ENCODE measurements at regions not wholly inside any gene's neighbourhood (a gene's known extent, or its start where the extent isn't known, plus 50 kb on each side); places are given as distances from the start of the nearest gene placed in this dataset.
A peak's percentile ranks its signal among the peaks of the same experiment; 100 is the strongest.
"Not testable (repeated sequence)": the region's sequence is repeated elsewhere in the genome, so short reads cannot be mapped to it uniquely, and the experiment has no call there.

GRCh38 chr20:12210591-12210990 lies 292.9 kb downstream of the BTBD3 start:
- Histone ChIP-seq H3K36me3 (ENCODE audit: control insufficient read depth, insufficient read depth, low read length, severe bottlenecking) (no peaks in the 10 kb centered on the region), H3K27me3 (replicated peaks; ENCODE audit: control insufficient read depth, insufficient read depth, low read length) (no peaks in the 10 kb centered on the region), H3K9me3 (ENCODE audit: control insufficient read depth, low read length) (peaks cover 5% of the 10 kb centered on the region), H3K4me3 (ENCODE audit: low read length) (no peak overlapping the region), H3K4me1 (ENCODE audit: control insufficient read depth, insufficient read depth, low read length) (no peaks in the 10 kb centered on the region), H3K9ac (ENCODE audit: low read length) (no peak overlapping the region)
- DNase-seq (ENCODE audit: low read depth): no peak

DNA sequence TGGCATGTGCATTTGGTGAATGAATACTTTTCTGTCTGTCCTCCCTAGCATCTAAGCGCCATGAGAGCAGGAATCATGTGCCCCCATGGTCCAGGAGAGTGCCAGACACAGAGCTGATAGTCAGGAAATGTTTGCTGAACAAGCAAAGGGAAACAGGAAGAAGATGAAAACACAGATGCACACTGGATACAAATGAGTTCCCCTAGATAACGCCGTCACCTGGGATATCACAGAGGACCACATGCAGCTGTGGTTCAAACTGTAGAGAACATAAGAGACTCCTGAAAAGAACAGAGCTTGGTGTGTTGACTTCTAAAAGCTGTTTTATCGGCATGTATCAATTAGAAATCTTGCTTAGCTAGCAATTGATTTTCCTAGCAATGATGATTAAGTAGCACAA lies 293.7 kb downstream of the BTBD3 start:
- no peak overlapping the region for H3K9ac ChIP-seq (ENCODE audit: low read length)
- DNase-seq (ENCODE audit: low read depth): no peak
- no peak overlapping the region for H3K4me3 ChIP-seq (ENCODE audit: low read length)
- no peaks in the 10 kb centered on the region for H3K36me3 ChIP-seq (ENCODE audit: control insufficient read depth, insufficient read depth, low read length, severe bottlenecking)
- H3K9me3 ChIP-seq (ENCODE audit: control insufficient read depth, low read length): no peaks in the 10 kb centered on the region
- H3K27me3 ChIP-seq (replicated peaks; ENCODE audit: control insufficient read depth, insufficient read depth, low read length): no peaks in the 10 kb centered on the region
- no peaks in the 10 kb centered on the region for H3K4me1 ChIP-seq (ENCODE audit: control insufficient read depth, insufficient read depth, low read length)

GRCh38 chr20:12217382-12217781 lies 299.7 kb downstream of the BTBD3 start:
- H3K4me3 ChIP-seq (ENCODE audit: low read length): no peak overlapping the region
- H3K4me1 ChIP-seq (ENCODE audit: control insufficient read depth, insufficient read depth, low read length): no peaks in the 10 kb centered on the region
- no peaks in the 10 kb centered on the region for H3K27me3 ChIP-seq (replicated peaks; ENCODE audit: control insufficient read depth, insufficient read depth, low read length)
- no peaks in the 10 kb centered on the region for H3K36me3 ChIP-seq (ENCODE audit: control insufficient read depth, insufficient read depth, low read length, severe bottlenecking)
- DNase-seq (ENCODE audit: low read depth): no peak
- no peak overlapping the region for H3K9ac ChIP-seq (ENCODE audit: low read length)
- peaks cover 6% of the 10 kb centered on the region for H3K9me3 ChIP-seq (ENCODE audit: control insufficient read depth, low read length)

GRCh38 chr20:12219798-12220197 lies 302.1 kb downstream of the BTBD3 start:
- H3K9me3 ChIP-seq (ENCODE audit: control insufficient read depth, low read length): peaks cover 6% of the 10 kb centered on the region
- DNase-seq (ENCODE audit: low read depth): no peak
- no peaks in the 10 kb centered on the region for H3K27me3 ChIP-seq (replicated peaks; ENCODE audit: control insufficient read depth, insufficient read depth, low read length)
- no peak overlapping the region for H3K4me3 ChIP-seq (ENCODE audit: low read length)
- H3K4me1 ChIP-seq (ENCODE audit: control insufficient read depth, insufficient read depth, low read length): no peaks in the 10 kb centered on the region
- no peaks in the 10 kb centered on the region for H3K36me3 ChIP-seq (ENCODE audit: control insufficient read depth, insufficient read depth, low read length, severe bottlenecking)
- H3K9ac ChIP-seq (ENCODE audit: low read length): no peak overlapping the region

GRCh38 chr20:12223057-12223456 lies 305.4 kb downstream of the BTBD3 start:
- Histone ChIP-seq H3K4me3 (ENCODE audit: low read length) (no peak overlapping the region), H3K4me1 (ENCODE audit: control insufficient read depth, insufficient read depth, low read length) (no peaks in the 10 kb centered on the region), H3K9ac (ENCODE audit: low read length) (no peak overlapping the region), H3K36me3 (ENCODE audit: control insufficient read depth, insufficient read depth, low read length, severe bottlenecking) (no peaks in the 10 kb centered on the region), H3K9me3 (ENCODE audit: control insufficient read depth, low read length) (no peaks in the 10 kb centered on the region), H3K27me3 (replicated peaks; ENCODE audit: control insufficient read depth, insufficient read depth, low read length) (no peaks in the 10 kb centered on the region)
- DNase-seq (ENCODE audit: low read depth): no peak

- Histone ChIP-seq H3K9ac (ENCODE audit: low read length) (no peak overlapping the region), H3K36me3 (ENCODE audit: control insufficient read depth, insufficient read depth, low read length, severe bottlenecking) (no peaks in the 10 kb centered on the region), H3K4me1 (ENCODE audit: control insufficient read depth, insufficient read depth, low read length) (no peaks in the 10 kb centered on the region), H3K4me3 (ENCODE audit: low read length) (no peak overlapping the region), H3K27me3 (replicated peaks; ENCODE audit: control insufficient read depth, insufficient read depth, low read length) (no peaks in the 10 kb centered on the region), H3K9me3 (ENCODE audit: control insufficient read depth, low read length) (no peaks in the 10 kb centered on the region)
- no peak for DNase-seq (ENCODE audit: low read depth)
Measured at GRCh38 chr20:12225898-12226297, 308.2 kb downstream of the BTBD3 start.

DNA sequence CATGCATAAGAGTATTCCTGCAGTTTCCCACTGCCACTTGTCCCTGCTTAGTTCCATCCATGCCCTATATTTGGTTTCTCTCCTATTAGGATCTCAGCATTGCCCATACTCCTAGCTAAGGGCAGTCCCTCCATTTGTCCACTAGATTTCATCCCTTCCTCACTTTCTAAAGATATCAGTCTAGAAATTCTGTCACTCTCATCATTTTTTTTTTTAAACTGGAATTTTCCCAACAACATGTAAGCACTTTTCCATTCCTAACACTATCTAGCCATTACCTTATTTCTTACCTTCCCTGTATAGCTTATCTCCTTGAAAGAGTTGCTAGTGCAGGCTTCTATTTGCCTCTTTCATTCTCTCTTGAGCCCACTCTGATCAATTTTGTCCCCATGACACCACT lies 312.2 kb downstream of the BTBD3 start:
- no peaks in the 10 kb centered on the region for H3K27me3 ChIP-seq (replicated peaks; ENCODE audit: control insufficient read depth, insufficient read depth, low read length)
- no peak for DNase-seq (ENCODE audit: low read depth)
- no peaks in the 10 kb centered on the region for H3K36me3 ChIP-seq (ENCODE audit: control insufficient read depth, insufficient read depth, low read length, severe bottlenecking)
- no peaks in the 10 kb centered on the region for H3K9me3 ChIP-seq (ENCODE audit: control insufficient read depth, low read length)
- H3K9ac ChIP-seq (ENCODE audit: low read length): no peak overlapping the region
- H3K4me1 ChIP-seq (ENCODE audit: control insufficient read depth, insufficient read depth, low read length): no peaks in the 10 kb centered on the region
- H3K4me3 ChIP-seq (ENCODE audit: low read length): no peak overlapping the region

DNA sequence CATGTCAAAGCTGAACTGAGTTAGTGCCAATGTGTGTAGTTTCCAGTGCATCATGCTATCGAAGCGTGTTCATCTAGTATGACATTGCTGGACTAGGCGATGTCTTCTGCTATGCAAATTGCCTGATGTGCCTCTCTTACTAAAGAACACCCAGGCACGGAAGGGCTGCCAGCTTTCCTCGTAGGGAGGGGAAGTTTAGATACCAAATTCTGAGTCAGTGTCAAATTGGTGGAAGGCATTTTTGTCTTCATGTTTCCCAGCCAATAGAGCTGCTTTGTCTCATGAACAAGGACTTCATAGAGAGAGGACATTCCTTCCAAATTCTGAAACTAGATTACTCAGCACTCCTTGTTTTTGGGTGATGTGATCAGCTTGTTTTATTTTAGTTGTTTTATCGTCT lies 320.1 kb downstream of the BTBD3 start:
- Histone ChIP-seq H3K27me3 (replicated peaks; ENCODE audit: control insufficient read depth, insufficient read depth, low read length) (no peaks in the 10 kb centered on the region), H3K4me3 (ENCODE audit: low read length) (peak overlapping the region; percentile 1), H3K9ac (ENCODE audit: low read length) (no peak overlapping the region), H3K9me3 (ENCODE audit: control insufficient read depth, low read length) (no peaks in the 10 kb centered on the region), H3K4me1 (ENCODE audit: control insufficient read depth, insufficient read depth, low read length) (no peaks in the 10 kb centered on the region), H3K36me3 (ENCODE audit: control insufficient read depth, insufficient read depth, low read length, severe bottlenecking) (no peaks in the 10 kb centered on the region)
- peak; percentile 32 for DNase-seq (ENCODE audit: low read depth)

DNA sequence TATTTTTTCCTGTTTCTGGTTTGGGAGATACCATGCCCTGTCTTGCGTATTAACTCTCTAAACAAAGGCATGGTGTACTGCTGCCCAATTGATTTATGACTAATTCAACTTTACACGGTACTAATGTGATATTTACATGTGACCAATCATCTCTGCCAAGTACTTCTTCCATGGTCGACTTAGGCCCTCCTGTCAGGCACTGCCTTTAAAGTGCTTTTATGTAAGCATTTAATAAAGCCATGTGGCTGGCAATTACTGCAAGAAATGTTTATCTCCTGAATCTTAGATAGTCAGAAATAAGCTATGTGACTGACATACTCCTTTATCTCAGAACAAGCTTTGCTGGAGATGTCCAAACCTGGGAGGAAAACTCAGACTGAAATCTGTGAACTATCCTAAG lies 323.4 kb downstream of the BTBD3 start:
- no peaks in the 10 kb centered on the region for H3K4me1 ChIP-seq (ENCODE audit: control insufficient read depth, insufficient read depth, low read length)
- H3K36me3 ChIP-seq (ENCODE audit: control insufficient read depth, insufficient read depth, low read length, severe bottlenecking): no peaks in the 10 kb centered on the region
- H3K27me3 ChIP-seq (replicated peaks; ENCODE audit: control insufficient read depth, insufficient read depth, low read length): no peaks in the 10 kb centered on the region
- H3K4me3 ChIP-seq (ENCODE audit: low read length): no peak overlapping the region
- H3K9me3 ChIP-seq (ENCODE audit: control insufficient read depth, low read length): no peaks in the 10 kb centered on the region
- H3K9ac ChIP-seq (ENCODE audit: low read length): no peak overlapping the region
- DNase-seq (ENCODE audit: low read depth): no peak

- Histone ChIP-seq H3K4me3 (ENCODE audit: low read length) (no peak overlapping the region), H3K4me1 (ENCODE audit: control insufficient read depth, insufficient read depth, low read length) (no peaks in the 10 kb centered on the region), H3K36me3 (ENCODE audit: control insufficient read depth, insufficient read depth, low read length, severe bottlenecking) (no peaks in the 10 kb centered on the region), H3K9ac (ENCODE audit: low read length) (no peak overlapping the region), H3K27me3 (replicated peaks; ENCODE audit: control insufficient read depth, insufficient read depth, low read length) (no peaks in the 10 kb centered on the region), H3K9me3 (ENCODE audit: control insufficient read depth, low read length) (no peaks in the 10 kb centered on the region)
- no peak for DNase-seq (ENCODE audit: low read depth)
Measured at GRCh38 chr20:12243327-12243726, 325.6 kb downstream of the BTBD3 start.

- no peak overlapping the region for H3K9ac ChIP-seq (ENCODE audit: low read length)
- H3K27me3 ChIP-seq (replicated peaks; ENCODE audit: control insufficient read depth, insufficient read depth, low read length): no peaks in the 10 kb centered on the region
- no peak overlapping the region for H3K4me3 ChIP-seq (ENCODE audit: low read length)
- no peak for DNase-seq (ENCODE audit: low read depth)
- no peaks in the 10 kb centered on the region for H3K9me3 ChIP-seq (ENCODE audit: control insufficient read depth, low read length)
- H3K36me3 ChIP-seq (ENCODE audit: control insufficient read depth, insufficient read depth, low read length, severe bottlenecking): no peaks in the 10 kb centered on the region
- no peaks in the 10 kb centered on the region for H3K4me1 ChIP-seq (ENCODE audit: control insufficient read depth, insufficient read depth, low read length)
Measured at GRCh38 chr20:12248481-12248880, 330.8 kb downstream of the BTBD3 start.

GRCh38 chr20:12250661-12251060 lies 333.0 kb downstream of the BTBD3 start:
- not testable (repeated sequence) for H3K4me1 ChIP-seq (ENCODE audit: control insufficient read depth, insufficient read depth, low read length)

More at GRCh38 chr20:12250661-12251060, 333.0 kb downstream of the BTBD3 start:
- H3K4me3 ChIP-seq (ENCODE audit: low read length); H3K27me3 ChIP-seq (replicated peaks; ENCODE audit: control insufficient read depth, insufficient read depth, low read length); H3K9me3 ChIP-seq (ENCODE audit: control insufficient read depth, low read length); DNase-seq (ENCODE audit: low read depth); H3K9ac ChIP-seq (ENCODE audit: low read length); H3K36me3 ChIP-seq (ENCODE audit: control insufficient read depth, insufficient read depth, low read length, severe bottlenecking): not testable (repeated sequence)

All from adipocyte (in vitro differentiated cells).